ENCODE measurements at regions not wholly inside any gene's neighbourhood (a gene's known extent, or its start where the extent isn't known, plus 50 kb on each side); places are given as distances from the start of the nearest gene placed in this dataset.

DNA sequence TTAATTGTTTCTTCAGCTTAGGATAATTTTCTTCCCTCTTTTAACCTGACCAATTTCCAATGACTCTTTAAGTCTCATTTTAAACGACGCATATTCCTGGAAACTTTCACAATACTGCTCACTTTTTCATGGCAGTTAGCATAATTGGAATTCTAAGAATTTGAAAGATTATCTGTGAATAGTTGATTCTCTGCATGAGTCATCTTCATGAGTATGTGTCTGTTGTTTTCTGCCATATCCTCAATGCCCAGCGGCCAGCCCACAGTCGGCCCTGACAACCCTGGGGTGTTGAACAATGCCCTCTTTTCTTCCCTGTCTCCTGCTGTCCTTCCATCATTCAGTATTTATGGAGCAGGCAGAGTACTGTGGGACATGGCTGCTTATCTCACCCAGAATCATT, 554.2 kb downstream of the CDH26 start:
- H3K27ac Mint-ChIP-seq, result no peak overlapping the region
- no peak for DNase-seq
- H3K9me3 Mint-ChIP-seq, result peaks cover 0 to 4% (median 0%) of the 10 kb centered on the region in 9 donors
- no peak overlapping the region for H3K4me3 Mint-ChIP-seq
- POLR2A ChIA-PET, result no interaction called here
- peaks cover 2 to 46% (median 9%) of the 10 kb centered on the region in 5 donors for H3K27me3 Mint-ChIP-seq
- H3K36me3 Mint-ChIP-seq, result no peaks in the 10 kb centered on the region
- ATAC-seq, result no peak
- H3K4me1 Mint-ChIP-seq, result no peaks in the 10 kb centered on the region

DNA sequence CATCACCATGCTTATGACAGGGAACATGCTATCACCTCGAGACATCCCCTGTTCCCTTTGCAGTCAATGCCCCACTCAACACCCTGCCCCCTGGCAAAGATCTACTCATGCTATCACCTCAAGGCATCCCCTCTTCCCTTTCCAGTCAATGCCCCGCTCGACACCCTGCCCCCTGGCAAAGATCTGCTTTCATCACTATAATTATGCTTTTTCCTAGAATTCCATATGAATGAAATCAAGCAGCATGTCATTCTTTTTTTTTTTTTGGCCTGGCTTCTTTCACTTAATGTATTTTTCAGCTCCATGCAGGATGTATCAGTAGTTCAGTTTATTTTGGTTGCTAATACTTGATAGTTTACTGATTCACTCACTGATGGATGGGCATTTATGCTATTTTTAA, 554.9 kb downstream of the CDH26 start:
- peaks cover 0 to 4% (median 0%) of the 10 kb centered on the region in 9 donors for H3K9me3 Mint-ChIP-seq
- ATAC-seq (no peak), DNase-seq (no peak)
- peak overlapping the region in 1 of 10 donors; percentile 32 for H3K27ac Mint-ChIP-seq
- peaks cover 2 to 46% (median 14%) of the 10 kb centered on the region in 5 donors for H3K27me3 Mint-ChIP-seq
- POLR2A ChIA-PET, result no interaction called here
- H3K4me1 Mint-ChIP-seq, result no peaks in the 10 kb centered on the region
- no peaks in the 10 kb centered on the region for H3K36me3 Mint-ChIP-seq
- H3K4me3 Mint-ChIP-seq, result no peak overlapping the region

- Mint-ChIP-seq H3K36me3 (no peaks in the 10 kb centered on the region), H3K27ac (no peak overlapping the region), H3K4me3 (no peak overlapping the region), H3K9me3 (peaks cover 0 to 9% (median 0%) of the 10 kb centered on the region in 9 donors), H3K4me1 (no peaks in the 10 kb centered on the region), H3K27me3 (peaks cover 5 to 42% (median 9%) of the 10 kb centered on the region in 5 donors)
- no peak for ATAC-seq
- POLR2A ChIA-PET, result no interaction called here
- DNase-seq, result no peak
These were observed 558.2 kb downstream of the CDH26 start for GRCh38 chr20:60516442-60516841.

GRCh38 chr20:60518022-60518421, 559.8 kb downstream of the CDH26 start:
- Mint-ChIP-seq H3K36me3 (no peaks in the 10 kb centered on the region), H3K4me3 (no peak overlapping the region), H3K27ac (no peak overlapping the region), H3K27me3 (peaks cover 5 to 26% (median 9%) of the 10 kb centered on the region in 5 donors), H3K9me3 (peaks cover 0 to 9% (median 0%) of the 10 kb centered on the region in 9 donors), H3K4me1 (no peaks in the 10 kb centered on the region)
- DNase-seq (no peak), ATAC-seq (no peak)
- POLR2A ChIA-PET, result no interaction called here

DNA sequence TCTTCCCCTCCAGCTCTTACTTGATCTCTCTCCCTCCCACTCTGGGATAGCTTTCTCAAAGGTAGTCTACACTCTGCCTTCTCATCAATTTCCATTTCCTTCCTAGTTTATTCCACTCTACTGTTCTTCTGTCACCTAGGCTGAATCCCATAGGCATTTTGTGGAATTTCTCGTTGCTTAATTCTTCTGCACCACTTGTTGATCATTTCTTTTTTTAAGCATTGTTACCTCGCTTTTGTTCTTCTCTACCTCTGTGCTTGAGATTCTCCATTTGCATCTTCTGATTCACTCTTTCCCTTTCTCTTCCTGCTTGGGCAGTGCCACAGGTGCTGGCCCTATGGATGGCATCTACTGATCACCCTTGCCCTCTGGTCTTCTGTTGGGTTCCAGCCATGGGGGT, 567.2 kb downstream of the CDH26 start:
- Mint-ChIP-seq H3K9me3 (peaks cover 0 to 16% (median 3%) of the 10 kb centered on the region in 9 donors), H3K27ac (no peak overlapping the region), H3K36me3 (peaks cover 0 to 6% (median 0%) of the 10 kb centered on the region in 3 donors), H3K4me3 (no peak overlapping the region), H3K4me1 (no peaks in the 10 kb centered on the region), H3K27me3 (peaks cover 0 to 31% (median 8%) of the 10 kb centered on the region in 5 donors)
- POLR2A ChIA-PET, result no interaction called here
- ATAC-seq, result no peak
- no peak for DNase-seq

GRCh38 chr20:60527656-60528055, 569.4 kb downstream of the CDH26 start:
- POLR2A ChIA-PET, result no interaction called here
- ATAC-seq (no peak), DNase-seq (no peak)
- Mint-ChIP-seq H3K9me3 (peaks cover 0 to 16% (median 3%) of the 10 kb centered on the region in 9 donors), H3K4me3 (no peak overlapping the region), H3K36me3 (peaks cover 0 to 6% (median 0%) of the 10 kb centered on the region in 3 donors), H3K4me1 (no peaks in the 10 kb centered on the region), H3K27ac (no peak overlapping the region), H3K27me3 (peaks cover 0 to 39% (median 9%) of the 10 kb centered on the region in 5 donors)

DNA sequence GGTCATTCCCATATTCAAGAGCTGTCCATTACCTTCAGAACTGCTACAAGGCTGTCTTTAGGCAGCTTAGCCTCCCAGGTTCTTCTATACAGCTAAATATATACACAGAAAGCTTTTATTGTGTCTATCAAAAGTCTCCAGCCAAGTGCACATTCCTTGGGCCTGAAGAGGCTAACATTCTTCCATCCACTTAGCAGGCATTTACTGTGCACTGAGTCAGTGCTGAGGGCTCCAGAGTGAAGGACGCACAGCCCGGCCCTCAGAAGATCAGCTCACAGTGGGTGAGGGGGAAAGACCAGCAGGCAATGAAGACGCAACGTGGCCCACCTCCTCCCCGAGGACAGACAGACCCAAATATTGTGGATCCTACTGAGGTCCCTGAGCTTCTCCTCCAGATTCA, 569.9 kb downstream of the CDH26 start:
- ATAC-seq (no peak), DNase-seq (no peak)
- H3K9me3 Mint-ChIP-seq, result peaks cover 0 to 16% (median 3%) of the 10 kb centered on the region in 9 donors
- POLR2A ChIA-PET, result no interaction called here
- no peak overlapping the region for H3K4me3 Mint-ChIP-seq
- H3K36me3 Mint-ChIP-seq, result peaks cover 0 to 6% (median 0%) of the 10 kb centered on the region in 3 donors
- H3K27ac Mint-ChIP-seq, result no peak overlapping the region
- no peaks in the 10 kb centered on the region for H3K4me1 Mint-ChIP-seq
- H3K27me3 Mint-ChIP-seq, result peaks cover 0 to 43% (median 9%) of the 10 kb centered on the region in 5 donors

DNA sequence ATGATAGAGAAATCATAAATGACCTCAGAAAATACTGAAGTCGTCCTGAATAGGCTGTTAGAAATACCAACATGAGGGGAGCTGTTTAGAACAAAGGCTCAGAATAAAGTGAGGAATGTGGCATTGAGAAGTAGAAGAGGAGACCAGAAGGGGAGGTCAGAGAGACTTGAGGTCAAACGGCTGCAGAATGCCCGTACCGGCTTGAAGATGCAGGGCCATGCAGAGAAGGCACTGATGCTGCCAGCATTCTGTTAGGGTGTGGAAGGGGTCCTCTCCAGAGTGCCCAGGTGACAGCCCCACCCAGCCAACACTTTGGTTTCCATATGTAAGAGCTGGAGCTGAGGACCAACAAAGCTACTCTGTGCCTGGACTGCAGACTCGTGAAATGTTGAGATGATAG, 570.9 kb downstream of the CDH26 start:
- Mint-ChIP-seq H3K27ac (no peak overlapping the region), H3K9me3 (peaks cover 0 to 16% (median 3%) of the 10 kb centered on the region in 9 donors), H3K27me3 (peaks cover under 1 to 45% (median 9%) of the 10 kb centered on the region in 5 donors), H3K36me3 (peaks cover 0 to 6% (median 0%) of the 10 kb centered on the region in 3 donors), H3K4me1 (no peaks in the 10 kb centered on the region), H3K4me3 (no peak overlapping the region)
- POLR2A ChIA-PET, result no interaction called here
- ATAC-seq (no peak), DNase-seq (no peak)

DNA sequence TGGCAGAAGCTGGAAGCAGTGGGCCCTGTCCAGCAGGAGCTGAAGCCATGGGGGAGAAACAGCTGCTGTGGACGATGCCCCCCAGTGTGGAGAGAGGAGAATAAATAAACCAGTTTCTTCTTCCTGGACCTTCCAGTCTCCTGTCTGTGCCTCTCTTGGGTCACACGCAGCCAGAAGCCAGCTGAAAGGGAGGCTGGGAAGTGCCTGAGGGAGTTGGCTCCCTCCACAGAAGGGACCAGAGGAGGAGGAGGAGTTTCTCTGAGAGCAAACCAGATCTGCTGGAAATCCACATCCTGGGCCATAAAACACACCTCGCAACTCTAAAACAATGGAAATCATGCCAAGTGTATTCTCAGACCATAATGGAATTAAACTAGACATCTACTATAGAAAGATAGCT, 577.0 kb downstream of the CDH26 start:
- Mint-ChIP-seq H3K9me3 (peaks cover 0 to 4% (median 0%) of the 10 kb centered on the region in 9 donors), H3K4me3 (no peak overlapping the region), H3K27ac (no peak overlapping the region), H3K4me1 (no peaks in the 10 kb centered on the region), H3K27me3 (peaks cover 8 to 32% (median 10%) of the 10 kb centered on the region in 5 donors), H3K36me3 (no peaks in the 10 kb centered on the region)
- DNase-seq (no peak), ATAC-seq (no peak)
- POLR2A ChIA-PET, result no interaction called here

DNA sequence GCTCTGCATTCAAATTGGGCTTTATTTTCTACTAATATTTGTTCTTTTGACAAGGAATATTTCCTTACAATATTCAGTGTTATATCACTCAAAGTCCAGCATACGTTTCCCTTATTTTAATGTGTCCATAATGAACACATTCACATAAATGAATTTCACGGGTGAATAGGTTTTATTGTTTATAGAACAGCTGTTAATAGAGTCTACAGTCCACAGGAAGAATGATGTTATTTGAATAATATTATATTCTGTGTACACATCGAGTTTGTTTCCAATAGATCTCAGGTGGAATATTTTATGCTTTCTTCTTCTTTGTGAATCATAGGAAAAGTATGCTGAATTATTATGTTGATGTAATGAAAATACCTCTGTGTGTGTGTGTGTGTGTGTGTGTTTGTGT, 582.4 kb downstream of the CDH26 start:
- Mint-ChIP-seq H3K4me3 (no peak overlapping the region), H3K27me3 (peaks cover 2 to 11% (median 5%) of the 10 kb centered on the region in 5 donors), H3K27ac (no peak overlapping the region), H3K36me3 (no peaks in the 10 kb centered on the region), H3K4me1 (no peaks in the 10 kb centered on the region), H3K9me3 (peaks cover 0 to 5% (median 0%) of the 10 kb centered on the region in 9 donors)
- no peak for DNase-seq
- no peak for ATAC-seq
- POLR2A ChIA-PET, result no interaction called here

- DNase-seq (no peak), ATAC-seq (no peak)
- Mint-ChIP-seq H3K4me3 (no peak overlapping the region), H3K27ac (no peak overlapping the region), H3K9me3 (peaks cover 0 to 16% (median 6%) of the 10 kb centered on the region in 9 donors), H3K36me3 (no peaks in the 10 kb centered on the region), H3K27me3 (peaks cover 0 to 4% (median 3%) of the 10 kb centered on the region in 5 donors), H3K4me1 (no peaks in the 10 kb centered on the region)
- POLR2A ChIA-PET, result no interaction called here
These were observed 583.8 kb downstream of the CDH26 start for GRCh38 chr20:60541991-60542390.

DNA sequence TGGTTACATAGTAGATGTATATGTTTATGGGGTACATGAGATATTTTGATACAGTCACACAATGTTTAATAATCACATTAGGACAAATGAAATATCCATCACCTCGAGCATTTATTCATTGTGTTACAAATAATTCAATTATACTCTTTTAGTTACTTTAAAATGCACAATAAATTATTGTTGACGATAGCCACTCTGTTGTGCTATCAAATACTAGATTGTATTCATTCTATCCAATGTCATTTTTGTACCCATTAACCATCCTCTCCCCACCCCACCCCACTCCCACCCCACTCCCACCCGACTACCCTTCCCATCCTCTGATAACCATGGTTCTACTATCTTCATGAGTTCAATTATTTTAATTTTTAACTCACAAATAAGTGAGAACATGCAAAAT, 585.4 kb downstream of the CDH26 start:
- no peaks in the 10 kb centered on the region for H3K36me3 Mint-ChIP-seq
- H3K27me3 Mint-ChIP-seq, result peaks cover 0 to 9% (median 3%) of the 10 kb centered on the region in 5 donors
- no peak overlapping the region for H3K27ac Mint-ChIP-seq
- H3K4me3 Mint-ChIP-seq, result no peak overlapping the region
- ATAC-seq, result no peak
- POLR2A ChIA-PET, result no interaction called here
- no peaks in the 10 kb centered on the region for H3K4me1 Mint-ChIP-seq
- DNase-seq, result no peak
- peaks cover 0 to 21% (median 7%) of the 10 kb centered on the region in 9 donors for H3K9me3 Mint-ChIP-seq

- DNase-seq (no peak), ATAC-seq (no peak)
These were observed 594.9 kb downstream of the CDH26 start for GRCh38 chr20:60553095-60553494.

DNA sequence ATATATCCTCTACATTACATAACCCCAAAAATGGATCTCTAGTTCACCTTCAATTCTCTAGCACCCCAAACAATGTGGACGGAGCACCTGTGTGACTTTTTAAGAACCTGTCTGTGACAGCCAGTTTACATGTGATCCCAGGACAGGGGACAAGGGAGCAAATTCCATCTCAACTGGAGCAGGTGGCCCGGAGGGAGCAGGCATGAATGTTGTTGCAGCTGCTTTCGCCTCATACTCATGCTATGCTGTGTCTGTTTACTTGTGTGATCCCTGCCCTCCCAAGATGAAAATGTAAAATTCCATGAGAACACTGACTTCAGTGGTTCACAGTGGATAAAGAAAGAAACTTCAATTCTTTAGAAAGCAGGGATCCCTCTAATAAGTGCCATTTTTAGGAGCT, 600.3 kb downstream of the CDH26 start:
- peaks cover 0 to 2% (median 0%) of the 10 kb centered on the region in 4 donors for H3K4me1 Mint-ChIP-seq
- ATAC-seq (no peak), DNase-seq (no peak)
- H3K9me3 Mint-ChIP-seq, result no peaks in the 10 kb centered on the region
- no peaks in the 10 kb centered on the region for H3K36me3 Mint-ChIP-seq
- H3K27me3 Mint-ChIP-seq, result peaks cover 11 to 51% (median 22%) of the 10 kb centered on the region in 5 donors
- H3K4me3 Mint-ChIP-seq, result no peak overlapping the region
- POLR2A ChIA-PET, result no interaction called here
- peak overlapping the region in 1 of 10 donors; percentile 78 for H3K27ac Mint-ChIP-seq

More at GRCh38 chr20:60553095-60553494, 594.9 kb downstream of the CDH26 start:
- no peak overlapping the region for H3K4me3 Mint-ChIP-seq
- H3K4me1 Mint-ChIP-seq, result peaks cover 0 to 2% (median 0%) of the 10 kb centered on the region in 4 donors
- H3K36me3 Mint-ChIP-seq, result no peaks in the 10 kb centered on the region
- H3K9me3 Mint-ChIP-seq, result peaks cover 0 to 5% (median 0%) of the 10 kb centered on the region in 9 donors
- POLR2A ChIA-PET, result no interaction called here
- H3K27ac Mint-ChIP-seq, result no peak overlapping the region
- H3K27me3 Mint-ChIP-seq, result peaks cover 12 to 51% (median 16%) of the 10 kb centered on the region in 5 donors
